Panc1 (cell line): ENCODE measurements at regions not wholly inside any gene's neighbourhood (a gene's known extent, or its start where the extent isn't known, plus 50 kb on each side); places are given as distances from the start of the nearest gene placed in this dataset.

ENCODE experiments used
- ATAC-seq: fragments of 200-7000 bp; cut with Tn5 transposase; 2 replicates; pipeline ENCODE4 v1.9.1; 2020; ENCODE audit warnings: mild to moderate bottlenecking, moderate library complexity
- BruUV-seq: library from RNA; stranded (reverse); fragments of 400-500 nt; replicated peaks from 2 replicates; lab custom pipeline; 2021; lab: Mats Ljungman, UMichigan
- CTCF ChIA-PET: fragments of 300-600 bp; sonication (Branson Sonifier 250); formaldehyde crosslinking; loops from one replicate; lab custom pipeline; 2022; ENCODE audit warnings: antibody characterized with exemption; lab: Charles Lee
- POLR2A ChIA-PET: fragments of 300-600 bp; sonication (Branson Sonifier 250); formaldehyde crosslinking; loops from one replicate; lab custom pipeline; 2022; ENCODE audit warnings: antibody characterized with exemption; lab: Charles Lee
- DNase-seq: peaks from one replicate; pipeline ENCODE4 v3.0.0-alpha.2; 2010; ENCODE audit warnings: low read depth, low spot score
- H3K27ac ChIP-seq: 2 replicates; pipeline ENCODE4 v1.5.1; 2011; ENCODE audit warnings: mild to moderate bottlenecking, low read length, inconsistent platforms
- H3K27me3 ChIP-seq: fragments of 200-500 bp; sonication (Bioruptor generic); 2 replicates; pipeline ENCODE4 v1.6.0; 2014; ENCODE audit warnings: low read length, inconsistent platforms; ENCODE audit not compliant: control insufficient read depth, insufficient read depth
- H3K36me3 ChIP-seq: fragments of 200-500 bp; sonication (Bioruptor generic); 2 replicates; pipeline ENCODE4 v1.5.1; 2014; ENCODE audit warnings: inconsistent platforms, mild to moderate bottlenecking, low read length, moderate library complexity; ENCODE audit not compliant: control insufficient read depth, insufficient read depth
- H3K4me1 ChIP-seq: 2 replicates; pipeline ENCODE4 v1.5.1; 2011; ENCODE audit warnings: inconsistent platforms, mild to moderate bottlenecking, low read length, moderate library complexity; ENCODE audit not compliant: control insufficient read depth, insufficient read depth
- H3K4me3 ChIP-seq, 2 experiments: 2 replicates each; pipeline ENCODE4 v1.5.1; 2011 to 2012; ENCODE audit warnings: low read depth in 2 of 2, low read length in 2 of 2, mild to moderate bottlenecking in 2 of 2, inconsistent platforms in 1 of 2, moderate library complexity in 1 of 2
- H3K9me3 ChIP-seq: fragments of 200-500 bp; sonication (Bioruptor generic); 2 replicates; pipeline ENCODE4 v1.5.1; 2014; ENCODE audit warnings: low read depth, mild to moderate bottlenecking, inconsistent platforms, low read length, moderate library complexity; ENCODE audit not compliant: control insufficient read depth, insufficient read depth
- POLR2AphosphoS5 ChIP-seq: IDR thresholded peaks from 2 replicates; pipeline ENCODE4 v1.6.1; 2012; ENCODE audit warnings: mild to moderate bottlenecking, low read depth, low read length, moderate library complexity
- SIN3A ChIP-seq: IDR thresholded peaks from 2 replicates; pipeline ENCODE4 v1.6.1; 2012; ENCODE audit warnings: low read depth, mild to moderate bottlenecking, low read length, moderate library complexity, borderline replicate concordance; ENCODE audit not compliant: insufficient read depth
- TCF7L2 ChIP-seq: IDR thresholded peaks from 2 replicates; pipeline ENCODE4 v1.6.1; 2011; ENCODE audit warnings: mild to moderate bottlenecking, low read depth, low read length, inconsistent platforms
- in situ Hi-C: cut with HindIII; loops from 2 replicates; pipeline ENCODE4 v1.10.0; 2016; ENCODE audit warnings: low sequenced_read_pairs, low pct_unique_long_range_greater_than_20kb
- intact Hi-C: fragments of 100-400 bp; cut with micrococcal nuclease; formaldehyde crosslinking; loops from one replicate; pipeline ENCODE4 v1.10.0; 2022; ENCODE audit not compliant: unreplicated experiment
- TF ChIP-seq, protein P1 (sequence below), 2 experiments: IDR thresholded peaks; 2 replicates each; pipeline ENCODE4 v1.6.1; 2011 to 2012; ENCODE audit warnings: low read depth in 2 of 2, control low read depth in 1 of 2, low read length in 1 of 2, mild to moderate bottlenecking in 1 of 2, moderate library complexity in 1 of 2; ENCODE audit not compliant: insufficient read depth in 1 of 2
- TF ChIP-seq, protein P2 (sequence below): fragments of 450-650 bp; IDR thresholded peaks from 2 replicates; pipeline ENCODE4 v1.5.1; 2017; ENCODE audit warnings: mild to moderate bottlenecking

DNA sequence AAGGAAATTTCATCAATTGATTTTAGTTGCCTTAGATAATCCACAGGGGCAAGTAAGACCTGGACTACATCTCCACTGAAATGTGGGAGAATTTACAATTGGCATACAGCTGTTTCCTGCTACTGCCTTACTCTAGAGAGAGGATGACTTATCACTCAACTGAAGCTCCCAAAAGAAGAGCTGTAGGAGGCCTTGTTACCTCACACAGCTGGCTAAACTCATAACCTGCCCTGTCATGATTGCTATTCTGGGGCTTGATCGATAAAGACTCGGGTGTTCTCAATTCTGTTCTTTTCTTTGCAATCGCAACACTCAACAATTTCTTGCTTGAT, 1396.4 kb downstream of the EFNB2 start:
- H3K36me3 ChIP-seq: no peaks in the 10 kb centered on the region
- H3K4me3 ChIP-seq: peak overlapping the region; percentile 57 to 64
- DNase-seq: no peak
- in situ Hi-C loops (no loop called here), intact Hi-C loops (no loop called here)
- no peak overlapping the region for H3K27ac ChIP-seq
- H3K9me3 ChIP-seq: no peaks in the 10 kb centered on the region
- no peak for TF ChIP-seq TCF7L2
- TF ChIP-seq, protein P1, sequence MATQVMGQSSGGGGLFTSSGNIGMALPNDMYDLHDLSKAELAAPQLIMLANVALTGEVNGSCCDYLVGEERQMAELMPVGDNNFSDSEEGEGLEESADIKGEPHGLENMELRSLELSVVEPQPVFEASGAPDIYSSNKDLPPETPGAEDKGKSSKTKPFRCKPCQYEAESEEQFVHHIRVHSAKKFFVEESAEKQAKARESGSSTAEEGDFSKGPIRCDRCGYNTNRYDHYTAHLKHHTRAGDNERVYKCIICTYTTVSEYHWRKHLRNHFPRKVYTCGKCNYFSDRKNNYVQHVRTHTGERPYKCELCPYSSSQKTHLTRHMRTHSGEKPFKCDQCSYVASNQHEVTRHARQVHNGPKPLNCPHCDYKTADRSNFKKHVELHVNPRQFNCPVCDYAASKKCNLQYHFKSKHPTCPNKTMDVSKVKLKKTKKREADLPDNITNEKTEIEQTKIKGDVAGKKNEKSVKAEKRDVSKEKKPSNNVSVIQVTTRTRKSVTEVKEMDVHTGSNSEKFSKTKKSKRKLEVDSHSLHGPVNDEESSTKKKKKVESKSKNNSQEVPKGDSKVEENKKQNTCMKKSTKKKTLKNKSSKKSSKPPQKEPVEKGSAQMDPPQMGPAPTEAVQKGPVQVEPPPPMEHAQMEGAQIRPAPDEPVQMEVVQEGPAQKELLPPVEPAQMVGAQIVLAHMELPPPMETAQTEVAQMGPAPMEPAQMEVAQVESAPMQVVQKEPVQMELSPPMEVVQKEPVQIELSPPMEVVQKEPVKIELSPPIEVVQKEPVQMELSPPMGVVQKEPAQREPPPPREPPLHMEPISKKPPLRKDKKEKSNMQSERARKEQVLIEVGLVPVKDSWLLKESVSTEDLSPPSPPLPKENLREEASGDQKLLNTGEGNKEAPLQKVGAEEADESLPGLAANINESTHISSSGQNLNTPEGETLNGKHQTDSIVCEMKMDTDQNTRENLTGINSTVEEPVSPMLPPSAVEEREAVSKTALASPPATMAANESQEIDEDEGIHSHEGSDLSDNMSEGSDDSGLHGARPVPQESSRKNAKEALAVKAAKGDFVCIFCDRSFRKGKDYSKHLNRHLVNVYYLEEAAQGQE (IDR thresholded peaks at IDR 0.05; ENCODE audit: insufficient read depth in 1 of 2, low read depth in 2 of 2, low read length in 1 of 2): no peak
- TF ChIP-seq POLR2AphosphoS5: no peak
- TF ChIP-seq, protein P2, sequence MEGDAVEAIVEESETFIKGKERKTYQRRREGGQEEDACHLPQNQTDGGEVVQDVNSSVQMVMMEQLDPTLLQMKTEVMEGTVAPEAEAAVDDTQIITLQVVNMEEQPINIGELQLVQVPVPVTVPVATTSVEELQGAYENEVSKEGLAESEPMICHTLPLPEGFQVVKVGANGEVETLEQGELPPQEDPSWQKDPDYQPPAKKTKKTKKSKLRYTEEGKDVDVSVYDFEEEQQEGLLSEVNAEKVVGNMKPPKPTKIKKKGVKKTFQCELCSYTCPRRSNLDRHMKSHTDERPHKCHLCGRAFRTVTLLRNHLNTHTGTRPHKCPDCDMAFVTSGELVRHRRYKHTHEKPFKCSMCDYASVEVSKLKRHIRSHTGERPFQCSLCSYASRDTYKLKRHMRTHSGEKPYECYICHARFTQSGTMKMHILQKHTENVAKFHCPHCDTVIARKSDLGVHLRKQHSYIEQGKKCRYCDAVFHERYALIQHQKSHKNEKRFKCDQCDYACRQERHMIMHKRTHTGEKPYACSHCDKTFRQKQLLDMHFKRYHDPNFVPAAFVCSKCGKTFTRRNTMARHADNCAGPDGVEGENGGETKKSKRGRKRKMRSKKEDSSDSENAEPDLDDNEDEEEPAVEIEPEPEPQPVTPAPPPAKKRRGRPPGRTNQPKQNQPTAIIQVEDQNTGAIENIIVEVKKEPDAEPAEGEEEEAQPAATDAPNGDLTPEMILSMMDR: no peak
- no peak for TF ChIP-seq SIN3A
- no peaks in the 10 kb centered on the region for H3K27me3 ChIP-seq
- CTCF ChIA-PET: no interaction called here
- BruUV-seq: no TSS peak
- no peaks in the 10 kb centered on the region for H3K4me1 ChIP-seq
- ATAC-seq: no peak
- POLR2A ChIA-PET: no interaction called here

DNA sequence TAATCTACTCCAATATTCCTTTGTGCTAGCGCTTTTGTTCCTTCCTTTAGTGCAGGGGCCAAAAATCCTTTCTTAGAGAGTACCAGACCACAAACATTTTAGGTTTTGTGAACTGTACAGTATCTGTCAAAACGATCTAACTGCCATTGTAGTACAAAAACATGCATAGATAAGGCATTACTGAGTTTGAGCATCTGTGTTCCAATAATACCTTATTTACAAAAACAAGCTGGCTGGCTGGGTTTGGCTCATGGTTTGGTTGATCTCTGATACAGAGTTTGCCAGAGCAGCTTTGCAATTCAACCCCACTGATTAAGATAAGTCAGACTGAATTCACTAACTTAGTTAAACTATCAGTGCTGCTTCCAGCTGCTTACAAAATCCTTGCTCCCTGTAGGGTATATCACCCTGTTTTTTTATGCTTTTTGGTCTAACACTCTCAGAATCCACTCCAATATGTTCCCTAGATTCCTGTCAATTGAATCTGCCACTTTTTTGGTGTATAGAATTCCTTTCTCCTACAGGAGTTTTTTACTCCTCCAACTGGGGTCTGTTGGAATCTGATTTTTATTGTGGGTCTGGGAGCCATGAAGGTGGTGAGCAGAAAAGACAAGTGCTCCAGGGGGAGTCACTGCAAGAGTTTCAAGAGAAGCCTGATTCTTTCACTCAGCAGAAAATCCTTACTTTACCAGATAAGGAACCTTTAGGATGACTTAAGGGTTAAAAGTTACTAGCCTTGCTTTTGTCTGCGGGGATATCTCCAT, 1399.4 kb downstream of the EFNB2 start:
- ATAC-seq: no peak
- BruUV-seq: no TSS peak
- Histone ChIP-seq H3K4me3 (no peak overlapping the region), H3K27ac (no peak overlapping the region), H3K36me3 (no peaks in the 10 kb centered on the region), H3K27me3 (no peaks in the 10 kb centered on the region), H3K4me1 (no peaks in the 10 kb centered on the region), H3K9me3 (no peaks in the 10 kb centered on the region)
- DNase-seq: no peak
- CTCF ChIA-PET: no interaction called here
- in situ Hi-C loops: no loop called here
- intact Hi-C loops: no loop called here
- TF ChIP-seq, protein P1 (IDR thresholded peaks at IDR 0.05; ENCODE audit: insufficient read depth in 1 of 2, low read depth in 2 of 2, low read length in 1 of 2): no peak
- TF ChIP-seq TCF7L2 (no peak), POLR2AphosphoS5 (no peak), SIN3A (no peak)
- TF ChIP-seq, protein P2: no peak
- POLR2A ChIA-PET: no interaction called here
